PC-9 (cell line): ENCODE measurements at regions not wholly inside any gene's neighbourhood (a gene's known extent, or its start where the extent isn't known, plus 50 kb on each side); places are given as distances from the start of the nearest gene placed in this dataset.

Experiments
- EZH2 ChIP-seq: fragments of 200-600 bp; sonication (generic); IDR thresholded peaks from 2 replicates; pipeline ENCODE4 v1.8.0; 2017; ENCODE audit warnings: antibody characterized with exemption, low read depth
- TF ChIP-seq, protein P1 (sequence below): fragments of 200-600 bp; sonication (generic); conservative IDR thresholded peaks from 2 replicates; pipeline ENCODE4 v1.6.1; 2017; ENCODE audit warnings: mixed run types, antibody characterized with exemption, mild to moderate bottlenecking, moderate library complexity

DNA sequence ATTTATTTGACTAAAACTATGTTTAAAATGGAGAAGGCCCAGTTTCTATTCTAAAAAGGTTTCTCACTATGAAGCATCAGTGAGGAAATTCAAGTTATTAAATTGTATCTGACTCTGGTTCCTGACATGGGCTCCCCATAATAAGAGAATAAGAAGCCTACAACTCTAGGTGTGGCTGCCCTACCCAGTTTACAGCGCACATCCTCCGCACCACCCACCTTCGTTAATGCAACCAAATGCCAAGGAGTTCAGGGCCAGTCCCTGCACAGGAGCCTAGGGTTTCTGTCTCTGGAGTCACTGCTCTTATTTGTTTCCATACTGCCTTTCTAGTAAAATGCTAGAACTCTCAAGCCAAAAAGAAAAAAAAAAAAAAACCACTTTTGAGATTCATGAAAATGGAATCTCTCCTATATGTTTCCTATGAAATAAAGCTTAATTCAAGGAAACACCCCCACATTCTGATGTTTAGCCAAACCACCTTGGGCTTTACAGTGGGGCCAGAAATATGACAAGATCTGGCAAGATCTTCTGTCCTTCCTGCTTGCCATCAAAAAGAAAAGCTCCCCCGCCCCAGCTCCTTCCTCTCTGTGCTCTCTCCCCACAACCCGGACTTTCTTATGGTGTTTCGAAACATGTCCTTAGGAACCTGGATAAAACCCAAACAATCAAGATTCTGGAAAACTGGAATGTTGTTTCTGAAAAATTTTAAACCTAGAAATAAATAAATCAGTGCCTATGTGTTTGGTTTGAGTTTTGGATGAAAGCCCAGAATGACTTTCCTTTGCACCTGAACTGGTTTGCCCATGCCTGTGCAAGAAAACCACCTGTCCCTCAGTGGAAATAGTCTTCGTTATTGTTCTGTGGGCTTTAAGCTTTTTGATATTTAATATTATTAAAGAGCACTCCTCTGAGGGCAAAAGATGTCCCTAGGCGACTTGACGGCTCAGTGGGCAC lies 136.7 kb downstream of the SP3 start:
- TF ChIP-seq, protein P1, sequence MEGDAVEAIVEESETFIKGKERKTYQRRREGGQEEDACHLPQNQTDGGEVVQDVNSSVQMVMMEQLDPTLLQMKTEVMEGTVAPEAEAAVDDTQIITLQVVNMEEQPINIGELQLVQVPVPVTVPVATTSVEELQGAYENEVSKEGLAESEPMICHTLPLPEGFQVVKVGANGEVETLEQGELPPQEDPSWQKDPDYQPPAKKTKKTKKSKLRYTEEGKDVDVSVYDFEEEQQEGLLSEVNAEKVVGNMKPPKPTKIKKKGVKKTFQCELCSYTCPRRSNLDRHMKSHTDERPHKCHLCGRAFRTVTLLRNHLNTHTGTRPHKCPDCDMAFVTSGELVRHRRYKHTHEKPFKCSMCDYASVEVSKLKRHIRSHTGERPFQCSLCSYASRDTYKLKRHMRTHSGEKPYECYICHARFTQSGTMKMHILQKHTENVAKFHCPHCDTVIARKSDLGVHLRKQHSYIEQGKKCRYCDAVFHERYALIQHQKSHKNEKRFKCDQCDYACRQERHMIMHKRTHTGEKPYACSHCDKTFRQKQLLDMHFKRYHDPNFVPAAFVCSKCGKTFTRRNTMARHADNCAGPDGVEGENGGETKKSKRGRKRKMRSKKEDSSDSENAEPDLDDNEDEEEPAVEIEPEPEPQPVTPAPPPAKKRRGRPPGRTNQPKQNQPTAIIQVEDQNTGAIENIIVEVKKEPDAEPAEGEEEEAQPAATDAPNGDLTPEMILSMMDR, result no peak
- no peak for TF ChIP-seq EZH2
